Neural cell (in vitro differentiated cells): ENCODE measurements at regions not wholly inside any gene's neighbourhood (a gene's known extent, or its start where the extent isn't known, plus 50 kb on each side); places are given as distances from the start of the nearest gene placed in this dataset.

Source experiments
- H2AFZ ChIP-seq: fragments of 200-600, 300-800 bp; sonication (generic), shearing (Covaris generic); 2 replicates; pipeline ENCODE4 v1.6.0; 2014; ENCODE audit warnings: low read depth, mild to moderate bottlenecking, antibody characterized with exemption, low read length, moderate library complexity
- H3F3A ChIP-seq: fragments of 200-600 bp; shearing (Covaris generic); 2 replicates; pipeline ENCODE4 v1.6.1; 2016; ENCODE audit warnings: mild to moderate bottlenecking, moderate library complexity, mixed read lengths, antibody characterized with exemption, low read length; ENCODE audit not compliant: insufficient read depth, poor library complexity, severe bottlenecking
- H3K27ac ChIP-seq: fragments of 200-600, 300-800 bp; sonication (generic), shearing (Covaris generic); 2 replicates; pipeline ENCODE4 v1.5.1; 2014; ENCODE audit warnings: mild to moderate bottlenecking, low read length, moderate library complexity
- H3K27me3 ChIP-seq: fragments of 300-800, 200-600 bp; sonication (generic), shearing (Covaris generic); 2 replicates; pipeline ENCODE4 v1.6.0; 2014; ENCODE audit warnings: mild to moderate bottlenecking, low read depth, low read length, moderate library complexity; ENCODE audit not compliant: insufficient read depth
- H3K36me3 ChIP-seq: fragments of 300-800, 200-600 bp; sonication (generic), shearing (Covaris generic); 2 replicates; pipeline ENCODE4 v1.5.1; 2014; ENCODE audit warnings: mild to moderate bottlenecking, antibody characterized with exemption, low read length, moderate library complexity; ENCODE audit not compliant: insufficient read depth
- H3K4me2 ChIP-seq: fragments of 300-800, 200-600 bp; sonication (generic), shearing (Covaris generic); 2 replicates; pipeline ENCODE4 v1.6.0; 2014; ENCODE audit warnings: mild to moderate bottlenecking, low read length
- H3K4me3 ChIP-seq: fragments of 300-800, 200-600 bp; sonication (generic), shearing (Covaris generic); 2 replicates; pipeline ENCODE4 v1.5.1; 2014; ENCODE audit warnings: mild to moderate bottlenecking, low read length, moderate library complexity
- H3K79me2 ChIP-seq: fragments of 200-600 bp; shearing (Covaris generic); replicated peaks from 2 replicates; pipeline ENCODE4 v1.6.0; 2014; ENCODE audit warnings: mild to moderate bottlenecking, low read length, moderate library complexity; ENCODE audit not compliant: insufficient read depth
- H3K9ac ChIP-seq: fragments of 300-800, 200-600 bp; sonication (generic), shearing (Covaris generic); 2 replicates; pipeline ENCODE4 v1.6.1; 2016; ENCODE audit warnings: mild to moderate bottlenecking, low read length, mixed read lengths
- H3K9me2 ChIP-seq: fragments of 200-600 bp; shearing (Covaris generic); 2 replicates; pipeline ENCODE4 v1.6.1; 2016; ENCODE audit warnings: mild to moderate bottlenecking, low read length, mixed read lengths; ENCODE audit not compliant: insufficient read depth
- H3K9me3 ChIP-seq: fragments of 200-600, 300-800 bp; sonication (generic), shearing (Covaris generic); 2 replicates; pipeline ENCODE4 v1.6.1; 2016; ENCODE audit warnings: mild to moderate bottlenecking, mixed run types, low read length, moderate library complexity, mixed read lengths
- H4K20me1 ChIP-seq: fragments of 200-600 bp; shearing (Covaris generic); 2 replicates; pipeline ENCODE4 v1.6.1; 2016; ENCODE audit warnings: mild to moderate bottlenecking, mixed run types; ENCODE audit not compliant: insufficient read depth
- CTCF ChIP-seq: fragments of 450-650 bp; IDR thresholded peaks from 2 replicates; pipeline ENCODE4 v1.5.1; 2014; ENCODE audit warnings: antibody characterized with exemption, mild to moderate bottlenecking, moderate library complexity; ENCODE audit not compliant: poor library complexity, severe bottlenecking
- EP300 ChIP-seq: fragments of 450-650 bp; conservative IDR thresholded peaks from 2 replicates; pipeline ENCODE4 v1.6.1; 2014; ENCODE audit warnings: antibody characterized with exemption, mild to moderate bottlenecking, moderate library complexity; ENCODE audit not compliant: poor library complexity, severe bottlenecking
- EZH2 ChIP-seq: fragments of 200-600, 300-800 bp; shearing (Covaris generic), sonication (generic); IDR thresholded peaks from 2 replicates; pipeline ENCODE4 v1.6.1; 2014; ENCODE audit warnings: antibody characterized with exemption, low read length, borderline replicate concordance, mild to moderate bottlenecking; ENCODE audit not compliant: insufficient read depth, poor library complexity, severe bottlenecking
- MXI1 ChIP-seq: fragments of 450-650 bp; conservative IDR thresholded peaks from 2 replicates; pipeline ENCODE4 v1.6.1; 2014; ENCODE audit warnings: antibody characterized with exemption, mild to moderate bottlenecking; ENCODE audit not compliant: poor library complexity, severe bottlenecking
- POLR2AphosphoS5 ChIP-seq: IDR thresholded peaks from 2 replicates; pipeline ENCODE4 v1.6.1; 2012
- RAD21 ChIP-seq: fragments of 450-650 bp; conservative IDR thresholded peaks from 2 replicates; pipeline ENCODE4 v1.6.1; 2014; ENCODE audit warnings: antibody characterized with exemption, mild to moderate bottlenecking, moderate library complexity
- REST ChIP-seq: IDR thresholded peaks from 2 replicates; pipeline ENCODE4 v1.6.1; 2012; ENCODE audit warnings: borderline replicate concordance
- SMC3 ChIP-seq: fragments of 450-650 bp; conservative IDR thresholded peaks from 2 replicates; pipeline ENCODE4 v1.6.1; 2014; ENCODE audit warnings: antibody characterized with exemption, mild to moderate bottlenecking, moderate library complexity; ENCODE audit not compliant: poor library complexity
- TAF1 ChIP-seq: IDR thresholded peaks from 2 replicates; pipeline ENCODE4 v1.6.1; 2012; ENCODE audit warnings: low read depth

DNA sequence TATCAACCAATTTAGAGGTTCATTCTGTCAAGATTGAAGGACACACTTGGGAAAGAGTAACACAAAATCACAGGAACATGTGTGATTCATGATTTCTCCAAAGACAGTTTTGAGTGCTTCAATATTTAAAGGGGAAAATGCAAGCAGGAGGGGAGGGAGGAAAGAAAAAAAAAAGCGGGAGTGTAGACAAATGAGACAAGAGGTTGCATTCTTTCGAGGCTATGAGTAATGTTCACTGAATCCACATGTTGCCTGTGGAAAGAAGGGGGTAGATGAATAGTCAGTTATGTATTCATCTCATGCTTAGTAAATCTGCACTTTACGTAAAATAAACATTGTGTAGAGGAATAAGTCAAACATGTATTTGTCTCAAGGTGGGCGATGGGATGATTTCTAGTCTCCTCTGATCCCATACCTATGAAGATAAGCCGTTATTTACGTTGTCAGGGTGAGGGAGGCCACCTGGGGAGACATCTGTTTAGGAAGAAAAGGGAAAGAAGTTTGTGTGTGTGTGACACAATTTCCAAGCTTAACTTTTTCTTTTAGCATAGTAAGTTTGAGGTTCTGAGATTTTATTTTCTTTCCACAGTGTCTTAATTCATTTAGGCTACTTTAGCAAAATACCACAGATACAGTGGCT is 211.0 kb upstream of the ZC3H15 start:
- Histone ChIP-seq H3F3A (no peaks in the 10 kb centered on the region), H2AFZ (no peak overlapping the region), H3K27me3 (no peaks in the 10 kb centered on the region), H4K20me1 (no peaks in the 10 kb centered on the region), H3K79me2 (no peaks in the 10 kb centered on the region), H3K9ac (no peak overlapping the region), H3K4me2 (no peak overlapping the region), H3K36me3 (no peaks in the 10 kb centered on the region), H3K27ac (no peak overlapping the region), H3K4me3 (no peak overlapping the region), H3K9me3 (no peaks in the 10 kb centered on the region), H3K9me2 (no peaks in the 10 kb centered on the region)
- TF ChIP-seq POLR2AphosphoS5: no peak
- no peak for TF ChIP-seq RAD21
- TF ChIP-seq TAF1: no peak
- no peak for TF ChIP-seq REST
- TF ChIP-seq CTCF: no peak
- TF ChIP-seq MXI1: no peak
- no peak for TF ChIP-seq EP300
- TF ChIP-seq SMC3: no peak
- TF ChIP-seq EZH2: no peak

DNA sequence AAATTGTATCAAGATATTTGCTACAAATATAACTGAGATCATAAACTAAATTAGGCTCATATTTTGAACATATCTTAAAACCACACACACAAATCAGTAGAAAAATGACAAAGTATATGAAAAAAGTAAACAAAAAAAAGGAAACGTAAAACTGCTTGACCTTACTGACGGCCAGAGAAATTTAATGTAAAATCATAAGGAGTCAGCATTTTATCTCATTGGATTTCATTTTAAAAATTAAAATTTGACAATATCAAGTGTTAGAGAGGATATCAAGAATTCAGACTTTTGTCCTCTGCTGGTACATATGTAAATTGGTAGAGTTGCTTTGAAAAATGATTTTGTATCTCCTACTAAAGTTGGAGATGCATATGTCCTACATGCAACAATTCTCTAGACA is 209.2 kb upstream of the ZC3H15 start:
- TF ChIP-seq CTCF (no peak), EP300 (no peak), EZH2 (no peak), TAF1 (no peak), MXI1 (no peak), RAD21 (no peak)
- Histone ChIP-seq H3K79me2 (no peaks in the 10 kb centered on the region), H3K4me3 (no peak overlapping the region), H3K9me3 (no peaks in the 10 kb centered on the region), H4K20me1 (no peaks in the 10 kb centered on the region), H3K36me3 (no peaks in the 10 kb centered on the region), H3K27ac (no peak overlapping the region), H3K9ac (no peak overlapping the region), H3K9me2 (no peaks in the 10 kb centered on the region), H3K27me3 (no peaks in the 10 kb centered on the region), H3F3A (no peaks in the 10 kb centered on the region), H2AFZ (no peak overlapping the region), H3K4me2 (no peak overlapping the region)
